OCI-LY7 (cell line): ENCODE measurements at regions not wholly inside any gene's neighbourhood (a gene's known extent, or its start where the extent isn't known, plus 50 kb on each side); places are given as distances from the start of the nearest gene placed in this dataset.

Experiments used
- CTCF ChIP-seq: fragments of 200-600 bp; sonication (generic); conservative IDR thresholded peaks from 2 replicates; pipeline ENCODE4 v1.5.1; 2014; ENCODE audit warnings: mild to moderate bottlenecking, antibody characterized with exemption, low read length, moderate library complexity, mixed read lengths
- EZH2phosphoT487 ChIP-seq: fragments of 200-600 bp; sonication (generic); IDR thresholded peaks from 2 replicates; pipeline ENCODE4 v1.6.1; 2018; ENCODE audit warnings: low read depth, borderline replicate concordance, mild to moderate bottlenecking, mixed run types, antibody characterized with exemption, low read length, moderate library complexity, mixed read lengths

- TF ChIP-seq CTCF (no peak), EZH2phosphoT487 (no peak)
These were observed 351.2 kb downstream of the TRAM1L1 start for GRCh38 chr4:116734178-116734577.
